Mesendoderm (in vitro differentiated cells): ENCODE measurements at regions not wholly inside any gene's neighbourhood (a gene's known extent, or its start where the extent isn't known, plus 50 kb on each side); places are given as distances from the start of the nearest gene placed in this dataset.

ENCODE experiments used
- DNase-seq: peaks from one replicate; pipeline ENCODE4 v3.0.0; 2013
- H2AK5ac ChIP-seq: 2 replicates; pipeline ENCODE4 v1.6.1; 2013; ENCODE audit warnings: low read length, inconsistent platforms
- H2BK120ac ChIP-seq: 2 replicates; pipeline ENCODE4 v1.6.1; 2013; ENCODE audit warnings: low read depth, mild to moderate bottlenecking, low read length, moderate library complexity, mixed read lengths
- H2BK15ac ChIP-seq: replicated peaks from 2 replicates; pipeline ENCODE4 v1.6.1; 2013; ENCODE audit warnings: low read depth, mild to moderate bottlenecking, moderate library complexity
- H2BK5ac ChIP-seq: 2 replicates; pipeline ENCODE4 v1.6.1; 2013; ENCODE audit warnings: low read length, inconsistent platforms
- H3K18ac ChIP-seq: 2 replicates; pipeline ENCODE4 v1.6.1; 2013; ENCODE audit warnings: mild to moderate bottlenecking, low read length, mixed read lengths
- H3K23ac ChIP-seq: one replicate; pipeline ENCODE4 v1.6.1; 2013; ENCODE audit warnings: low read length
- H3K27ac ChIP-seq: 2 replicates; pipeline ENCODE4 v1.5.1; 2013; ENCODE audit warnings: low read depth, mild to moderate bottlenecking, inconsistent platforms, low read length, moderate library complexity
- H3K27me3 ChIP-seq: 2 replicates; pipeline ENCODE4 v1.6.1; 2013; ENCODE audit warnings: low read length, control low read depth, mild to moderate bottlenecking, inconsistent platforms; ENCODE audit not compliant: insufficient read depth, poor library complexity
- H3K36me3 ChIP-seq: 2 replicates; pipeline ENCODE4 v1.6.1; 2013; ENCODE audit warnings: low read length, inconsistent platforms; ENCODE audit not compliant: control insufficient read depth, insufficient read depth
- H3K4ac ChIP-seq: one replicate; pipeline ENCODE4 v1.6.1; 2013; ENCODE audit warnings: low read depth, mild to moderate bottlenecking, low read length, moderate library complexity
- H3K4me1 ChIP-seq: 2 replicates; pipeline ENCODE4 v1.6.1; 2013; ENCODE audit warnings: low read depth, low read length, inconsistent platforms; ENCODE audit not compliant: control insufficient read depth
- H3K4me2 ChIP-seq: 2 replicates; pipeline ENCODE4 v1.6.1; 2013; ENCODE audit warnings: low read length
- H3K4me3 ChIP-seq: 2 replicates; pipeline ENCODE4 v1.5.1; 2013; ENCODE audit warnings: mild to moderate bottlenecking, low read length
- H3K56ac ChIP-seq: one replicate; pipeline ENCODE4 v1.6.1; 2013; ENCODE audit warnings: low read length
- H3K79me1 ChIP-seq: 2 replicates; pipeline ENCODE4 v1.6.1; 2013; ENCODE audit warnings: low read length, inconsistent platforms
- H3K79me2 ChIP-seq: 2 replicates; pipeline ENCODE4 v1.6.1; 2013; ENCODE audit warnings: mild to moderate bottlenecking, low read length; ENCODE audit not compliant: control insufficient read depth, insufficient read depth
- H3K9ac ChIP-seq: 2 replicates; pipeline ENCODE4 v1.6.1; 2013; ENCODE audit warnings: low read length, inconsistent platforms
- H4K5ac ChIP-seq: one replicate; pipeline ENCODE4 v1.6.1; 2013; ENCODE audit warnings: low read length
- H4K8ac ChIP-seq: one replicate; pipeline ENCODE4 v1.6.1; 2013; ENCODE audit warnings: low read depth, mild to moderate bottlenecking, control low read depth, low read length, moderate library complexity
- WGBS: extraction: QIAGEN DNeasy Blood & Tissue Kit; methylation state at CpG from one replicate; pipeline ENCODE4 v1.1.7; 2013; ENCODE audit warnings: low lambda C conversion rate, missing lambda C conversion rate; ENCODE audit not compliant: insufficient coverage; ENCODE audit errors: extremely low coverage; 5-methylcytosine and 5-hydroxymethylcytosine counted together

- Histone ChIP-seq H3K56ac (no peak overlapping the region), H3K23ac (no peak overlapping the region), H3K9ac (no peak overlapping the region), H3K27me3 (no peaks in the 10 kb centered on the region), H3K79me1 (no peaks in the 10 kb centered on the region), H4K5ac (no peak overlapping the region), H3K36me3 (no peaks in the 10 kb centered on the region), H4K8ac (no peak overlapping the region), H3K79me2 (no peaks in the 10 kb centered on the region), H3K4me2 (no peak overlapping the region), H3K18ac (no peak overlapping the region), H3K4me3 (no peak overlapping the region), H2BK15ac (no peak overlapping the region), H2AK5ac (no peak overlapping the region), H3K4me1 (no peaks in the 10 kb centered on the region), H3K4ac (no peak overlapping the region), H2BK120ac (no peak overlapping the region), H2BK5ac (no peak overlapping the region), H3K27ac (no peak overlapping the region)
- DNase-seq, result no peak
- no CpG with 5 or more reads among the region's 16 CpGs for WGBS
Measured at GRCh38 chr4:31701256-31701655, 981.1 kb downstream of the PCDH7 start.

- WGBS, result no CpG with 5 or more reads among the region's 2 CpGs
Measured at GRCh38 chr4:31702326-31702725, 982.2 kb downstream of the PCDH7 start.

GRCh38 chr4:31714238-31714637 is 994.1 kb downstream of the PCDH7 start:
- no peak overlapping the region for H3K56ac ChIP-seq
- H3K36me3 ChIP-seq, result no peaks in the 10 kb centered on the region
- no peak overlapping the region for H4K5ac ChIP-seq
- H2AK5ac ChIP-seq, result no peak overlapping the region
- no peaks in the 10 kb centered on the region for H3K79me1 ChIP-seq
- no peak overlapping the region for H3K18ac ChIP-seq
- no peaks in the 10 kb centered on the region for H3K4me1 ChIP-seq
- no peak overlapping the region for H3K4me3 ChIP-seq
- no peak overlapping the region for H3K23ac ChIP-seq
- DNase-seq, result no peak
- H2BK120ac ChIP-seq, result no peak overlapping the region
- no peak overlapping the region for H2BK5ac ChIP-seq
- H3K4ac ChIP-seq, result no peak overlapping the region
- no peak overlapping the region for H3K9ac ChIP-seq
- H3K79me2 ChIP-seq, result no peaks in the 10 kb centered on the region
- no peaks in the 10 kb centered on the region for H3K27me3 ChIP-seq
- H3K4me2 ChIP-seq, result no peak overlapping the region
- H3K27ac ChIP-seq, result no peak overlapping the region
- H4K8ac ChIP-seq, result no peak overlapping the region
- no peak overlapping the region for H2BK15ac ChIP-seq

More at GRCh38 chr4:31702326-31702725, 982.2 kb downstream of the PCDH7 start:
- no peak overlapping the region for H4K5ac ChIP-seq
- H3K36me3 ChIP-seq, result no peaks in the 10 kb centered on the region
- no peak overlapping the region for H3K4me2 ChIP-seq
- no peaks in the 10 kb centered on the region for H3K4me1 ChIP-seq
- no peak overlapping the region for H3K23ac ChIP-seq
- H3K56ac ChIP-seq, result no peak overlapping the region
- no peak overlapping the region for H2AK5ac ChIP-seq
- H3K9ac ChIP-seq, result no peak overlapping the region
- DNase-seq, result no peak
- no peaks in the 10 kb centered on the region for H3K79me1 ChIP-seq
- no peak overlapping the region for H3K27ac ChIP-seq
- no peak overlapping the region for H2BK120ac ChIP-seq
- no peak overlapping the region for H3K4me3 ChIP-seq
- no peak overlapping the region for H2BK15ac ChIP-seq
- no peaks in the 10 kb centered on the region for H3K79me2 ChIP-seq
- H3K27me3 ChIP-seq, result no peaks in the 10 kb centered on the region
- H3K18ac ChIP-seq, result no peak overlapping the region
- no peak overlapping the region for H4K8ac ChIP-seq
- no peak overlapping the region for H3K4ac ChIP-seq
- no peak overlapping the region for H2BK5ac ChIP-seq

GRCh38 chr4:31715302-31715701 is 995.1 kb downstream of the PCDH7 start:
- no CpG with 5 or more reads among the region's 1 CpG for WGBS
- no peaks in the 10 kb centered on the region for H3K4me1 ChIP-seq

GRCh38 chr4:31727030-31727429 is 1006.9 kb downstream of the PCDH7 start:
- Histone ChIP-seq H2BK15ac (no peak overlapping the region), H3K4me3 (no peak overlapping the region), H3K79me1 (no peaks in the 10 kb centered on the region), H3K18ac (no peak overlapping the region), H2BK5ac (no peak overlapping the region), H2AK5ac (no peak overlapping the region), H3K4ac (no peak overlapping the region), H2BK120ac (no peak overlapping the region), H3K27me3 (no peaks in the 10 kb centered on the region), H3K79me2 (no peaks in the 10 kb centered on the region), H3K9ac (no peak overlapping the region), H3K4me2 (no peak overlapping the region), H4K8ac (no peak overlapping the region), H3K36me3 (no peaks in the 10 kb centered on the region), H3K4me1 (no peaks in the 10 kb centered on the region), H3K27ac (no peak overlapping the region), H3K23ac (no peak overlapping the region), H4K5ac (no peak overlapping the region), H3K56ac (no peak overlapping the region)
- no peak for DNase-seq
- no CpG with 5 or more reads among the region's 1 CpG for WGBS

More at GRCh38 chr4:31715302-31715701, 995.1 kb downstream of the PCDH7 start:
- no peak overlapping the region for H3K27ac ChIP-seq
- H3K18ac ChIP-seq, result no peak overlapping the region
- no peak overlapping the region for H3K9ac ChIP-seq
- H3K56ac ChIP-seq, result no peak overlapping the region
- no peak overlapping the region for H4K8ac ChIP-seq
- H3K27me3 ChIP-seq, result no peaks in the 10 kb centered on the region
- H3K4ac ChIP-seq, result no peak overlapping the region
- H3K79me2 ChIP-seq, result no peaks in the 10 kb centered on the region
- H3K79me1 ChIP-seq, result no peaks in the 10 kb centered on the region
- H2BK5ac ChIP-seq, result no peak overlapping the region
- no peak for DNase-seq
- H3K4me2 ChIP-seq, result no peak overlapping the region
- no peak overlapping the region for H3K23ac ChIP-seq
- H3K4me3 ChIP-seq, result no peak overlapping the region
- no peak overlapping the region for H2BK15ac ChIP-seq
- H4K5ac ChIP-seq, result no peak overlapping the region
- no peak overlapping the region for H2BK120ac ChIP-seq
- H2AK5ac ChIP-seq, result no peak overlapping the region
- H3K36me3 ChIP-seq, result no peaks in the 10 kb centered on the region

GRCh38 chr4:31735004-31735403 is 1014.8 kb downstream of the PCDH7 start:
- Histone ChIP-seq H3K79me1 (no peaks in the 10 kb centered on the region), H3K27ac (no peak overlapping the region), H3K4me2 (no peak overlapping the region), H3K79me2 (no peaks in the 10 kb centered on the region), H3K9ac (no peak overlapping the region), H3K4ac (no peak overlapping the region), H2AK5ac (no peak overlapping the region), H2BK15ac (no peak overlapping the region), H4K5ac (no peak overlapping the region), H3K27me3 (no peaks in the 10 kb centered on the region), H3K4me1 (no peaks in the 10 kb centered on the region), H3K56ac (no peak overlapping the region), H3K36me3 (no peaks in the 10 kb centered on the region), H3K4me3 (no peak overlapping the region), H3K23ac (no peak overlapping the region), H2BK120ac (no peak overlapping the region), H4K8ac (no peak overlapping the region), H3K18ac (no peak overlapping the region), H2BK5ac (no peak overlapping the region)
- no CpG with 5 or more reads among the region's 3 CpGs for WGBS
- DNase-seq, result no peak
